C4-2B (cell line): ENCODE measurements at regions not wholly inside any gene's neighbourhood (a gene's known extent, or its start where the extent isn't known, plus 50 kb on each side); places are given as distances from the start of the nearest gene placed in this dataset.
"Not testable (repeated sequence)": the region's sequence is repeated elsewhere in the genome, so short reads cannot be mapped to it uniquely, and the experiment has no call there.

ENCODE experiments used
- ZFX ChIP-seq: fragments of 450-650 bp; IDR thresholded peaks from 2 replicates; pipeline ENCODE4 v1.6.1; 2017
- TF ChIP-seq, protein P1 (sequence below): fragments of 450-650 bp; conservative IDR thresholded peaks from 2 replicates; pipeline ENCODE4 v1.5.1; 2017; ENCODE audit warnings: mild to moderate bottlenecking

DNA sequence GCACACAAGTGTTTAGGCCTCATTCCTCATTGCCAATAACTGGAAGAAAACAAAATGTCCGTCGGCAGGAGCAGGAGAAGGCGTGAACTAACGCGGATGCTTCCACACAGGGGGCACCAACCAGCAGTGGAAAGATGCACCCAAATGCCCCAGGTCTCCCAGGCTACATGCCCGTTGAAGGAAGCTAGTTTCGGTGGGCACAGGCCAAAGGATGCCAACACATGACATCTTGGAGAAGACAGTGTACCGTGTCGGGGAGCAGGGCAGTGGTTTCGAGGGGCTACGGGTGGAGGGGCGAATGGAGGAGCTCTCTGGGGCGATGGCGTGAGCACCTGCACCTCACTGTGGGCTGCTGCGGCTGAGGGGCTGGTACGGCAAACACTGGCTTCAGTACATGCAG, 64.7 kb upstream of the MUC20 start:
- TF ChIP-seq, protein P1, sequence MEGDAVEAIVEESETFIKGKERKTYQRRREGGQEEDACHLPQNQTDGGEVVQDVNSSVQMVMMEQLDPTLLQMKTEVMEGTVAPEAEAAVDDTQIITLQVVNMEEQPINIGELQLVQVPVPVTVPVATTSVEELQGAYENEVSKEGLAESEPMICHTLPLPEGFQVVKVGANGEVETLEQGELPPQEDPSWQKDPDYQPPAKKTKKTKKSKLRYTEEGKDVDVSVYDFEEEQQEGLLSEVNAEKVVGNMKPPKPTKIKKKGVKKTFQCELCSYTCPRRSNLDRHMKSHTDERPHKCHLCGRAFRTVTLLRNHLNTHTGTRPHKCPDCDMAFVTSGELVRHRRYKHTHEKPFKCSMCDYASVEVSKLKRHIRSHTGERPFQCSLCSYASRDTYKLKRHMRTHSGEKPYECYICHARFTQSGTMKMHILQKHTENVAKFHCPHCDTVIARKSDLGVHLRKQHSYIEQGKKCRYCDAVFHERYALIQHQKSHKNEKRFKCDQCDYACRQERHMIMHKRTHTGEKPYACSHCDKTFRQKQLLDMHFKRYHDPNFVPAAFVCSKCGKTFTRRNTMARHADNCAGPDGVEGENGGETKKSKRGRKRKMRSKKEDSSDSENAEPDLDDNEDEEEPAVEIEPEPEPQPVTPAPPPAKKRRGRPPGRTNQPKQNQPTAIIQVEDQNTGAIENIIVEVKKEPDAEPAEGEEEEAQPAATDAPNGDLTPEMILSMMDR, result not testable (repeated sequence)
- not testable (repeated sequence) for TF ChIP-seq ZFX
